Dendritic cell treated with granulocyte-macrophage colony-stimulating factor and Interleukin-4, amounts not matched to agents 40 ng/mL and 50 ng/mL, for 4 days (primary cell): ENCODE measurements at regions not wholly inside any gene's neighbourhood (a gene's known extent, or its start where the extent isn't known, plus 50 kb on each side); places are given as distances from the start of the nearest gene placed in this dataset.
"Not testable (repeated sequence)": the region's sequence is repeated elsewhere in the genome, so short reads cannot be mapped to it uniquely, and the experiment has no call there.

Experiments used
- H3K27ac Mint-ChIP-seq: one replicate; pipeline ENCODE4 v1.8.0; 2022; ENCODE audit warnings: mild to moderate bottlenecking, mixed read lengths
- H3K27me3 Mint-ChIP-seq: one replicate; pipeline ENCODE4 v1.8.0; 2022; ENCODE audit warnings: mild to moderate bottlenecking, mixed read lengths
- H3K36me3 Mint-ChIP-seq: one replicate; pipeline ENCODE4 v1.8.0; 2022; ENCODE audit warnings: low read depth, mixed read lengths
- H3K4me1 Mint-ChIP-seq: one replicate; pipeline ENCODE4 v1.8.0; 2022; ENCODE audit warnings: low read depth, mixed read lengths
- H3K4me3 Mint-ChIP-seq: one replicate; pipeline ENCODE4 v1.8.0; 2022; ENCODE audit warnings: mild to moderate bottlenecking, moderate library complexity, mixed read lengths
- H3K9me3 Mint-ChIP-seq: one replicate; pipeline ENCODE4 v1.8.0; 2022; ENCODE audit warnings: mixed read lengths
- intact Hi-C: fragments of 100-400 bp; cut with micrococcal nuclease; formaldehyde crosslinking; loops from one replicate; pipeline ENCODE4 v1.15.0; 2022

DNA sequence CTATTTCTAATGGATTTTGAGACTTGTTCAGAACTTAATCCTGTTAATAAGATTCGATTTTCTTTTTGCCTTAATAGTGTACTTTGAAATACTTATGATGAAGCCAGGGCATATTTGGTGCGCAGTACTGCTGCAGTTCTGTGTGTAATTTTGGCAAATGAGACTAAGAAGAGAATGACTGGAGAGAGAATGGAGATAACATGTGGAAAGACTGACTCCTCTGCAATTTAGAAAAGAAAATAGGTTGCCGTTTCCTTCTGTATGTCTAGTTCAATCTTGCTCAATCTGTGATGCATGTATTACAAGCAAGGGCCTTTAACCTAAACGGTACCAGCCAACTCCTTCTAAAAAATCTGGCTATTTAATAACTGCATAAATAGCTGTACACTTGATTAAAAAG lies 285.1 kb upstream of the CDH11 start:
- Mint-ChIP-seq H3K27me3 (no peaks in the 10 kb centered on the region), H3K27ac (no peak overlapping the region), H3K4me1 (no peaks in the 10 kb centered on the region), H3K9me3 (no peaks in the 10 kb centered on the region), H3K36me3 (no peaks in the 10 kb centered on the region), H3K4me3 (no peak overlapping the region)
- intact Hi-C loops: no loop called here

DNA sequence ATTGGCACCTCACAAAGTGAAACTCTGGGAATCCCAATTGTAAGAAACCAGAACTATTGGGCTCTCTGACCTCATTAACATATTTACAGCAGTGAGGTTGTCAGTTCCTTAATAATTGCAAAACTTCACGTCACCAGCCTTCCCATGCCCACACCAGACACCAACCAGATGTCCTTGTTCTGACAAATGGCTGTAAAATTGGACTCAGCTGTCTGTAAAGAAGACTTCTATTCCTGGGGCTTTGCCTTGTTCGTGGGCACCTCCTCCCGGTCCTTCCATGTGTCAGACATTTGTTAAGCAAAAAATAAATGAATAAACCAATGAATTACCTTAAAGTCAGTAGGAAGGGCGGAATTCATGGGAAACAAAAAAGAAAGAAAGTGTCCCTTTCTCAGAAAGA lies 284.3 kb upstream of the CDH11 start:
- intact Hi-C loops: no loop called here
- no peaks in the 10 kb centered on the region for H3K27me3 Mint-ChIP-seq

DNA sequence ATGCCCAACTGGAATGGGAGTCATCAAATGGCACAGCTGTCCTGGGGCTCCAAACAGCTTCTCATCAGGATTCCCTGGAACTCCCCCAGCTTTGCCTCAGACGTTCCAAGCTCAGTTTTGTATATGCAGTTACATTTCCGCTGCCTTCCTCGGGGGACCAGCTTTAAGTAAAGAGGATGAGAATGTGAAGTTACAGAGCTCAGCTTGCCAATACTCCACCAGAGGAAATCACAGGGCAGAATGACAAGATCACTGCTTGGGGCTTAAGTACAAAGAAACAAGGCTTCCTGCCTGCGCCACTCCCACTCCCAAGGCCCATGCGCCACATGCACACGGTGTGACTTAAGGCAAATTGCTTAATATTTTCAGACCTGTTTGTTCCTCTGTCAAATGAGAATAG lies 272.4 kb upstream of the CDH11 start:
- intact Hi-C loops: no loop called here
- peaks cover 15% of the 10 kb centered on the region for H3K9me3 Mint-ChIP-seq

More for the DNA sequence above, 284.3 kb upstream of the CDH11 start:
- no peak overlapping the region for H3K27ac Mint-ChIP-seq
- no peaks in the 10 kb centered on the region for H3K36me3 Mint-ChIP-seq
- no peak overlapping the region for H3K4me3 Mint-ChIP-seq
- H3K4me1 Mint-ChIP-seq: no peaks in the 10 kb centered on the region
- peaks cover 2% of the 10 kb centered on the region for H3K9me3 Mint-ChIP-seq

DNA sequence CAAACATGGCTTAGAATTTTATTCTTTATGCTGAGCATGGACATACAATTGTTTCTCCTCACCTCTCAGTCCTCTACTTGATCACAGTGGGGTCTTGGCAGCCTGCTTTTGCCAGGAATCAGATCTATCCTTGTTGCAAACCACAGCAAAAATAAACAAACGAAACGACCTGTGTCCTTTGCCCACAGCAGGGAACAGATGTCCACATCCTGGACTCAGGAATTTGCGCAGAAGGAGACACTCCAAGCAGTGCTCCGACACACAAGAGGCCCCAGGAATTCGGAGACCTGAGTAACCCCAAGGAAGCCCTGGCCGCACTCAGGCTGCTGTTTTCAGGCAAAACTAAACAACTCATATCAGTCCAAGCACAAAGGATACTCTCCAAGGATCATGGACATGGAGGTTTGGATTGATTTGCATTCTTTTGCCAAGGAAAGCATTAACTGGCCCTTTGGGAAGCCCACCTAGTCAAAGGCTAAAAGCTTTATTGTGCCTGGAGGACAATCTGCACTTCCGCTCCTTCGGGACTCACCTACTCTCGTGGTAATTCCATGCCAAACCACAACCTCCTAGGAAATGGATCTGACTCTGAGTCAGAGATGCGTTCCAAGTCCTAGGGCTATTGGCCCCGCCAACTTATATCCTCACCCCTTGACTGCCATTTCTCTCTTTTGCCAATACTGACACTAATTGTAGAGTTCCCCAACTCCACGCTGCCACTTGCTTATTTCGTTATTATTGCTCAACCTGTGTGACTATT lies 271.1 kb upstream of the CDH11 start:
- no peaks in the 10 kb centered on the region for H3K36me3 Mint-ChIP-seq
- no peak overlapping the region for H3K4me3 Mint-ChIP-seq
- H3K27ac Mint-ChIP-seq: no peak overlapping the region
- H3K9me3 Mint-ChIP-seq: peaks cover 28% of the 10 kb centered on the region
- H3K4me1 Mint-ChIP-seq: no peaks in the 10 kb centered on the region
- H3K27me3 Mint-ChIP-seq: no peaks in the 10 kb centered on the region
- intact Hi-C loops: no loop called here

More for the DNA sequence above, 272.4 kb upstream of the CDH11 start:
- H3K27me3 Mint-ChIP-seq: no peaks in the 10 kb centered on the region
- no peak overlapping the region for H3K27ac Mint-ChIP-seq
- H3K4me1 Mint-ChIP-seq: no peaks in the 10 kb centered on the region
- no peaks in the 10 kb centered on the region for H3K36me3 Mint-ChIP-seq
- no peak overlapping the region for H3K4me3 Mint-ChIP-seq

DNA sequence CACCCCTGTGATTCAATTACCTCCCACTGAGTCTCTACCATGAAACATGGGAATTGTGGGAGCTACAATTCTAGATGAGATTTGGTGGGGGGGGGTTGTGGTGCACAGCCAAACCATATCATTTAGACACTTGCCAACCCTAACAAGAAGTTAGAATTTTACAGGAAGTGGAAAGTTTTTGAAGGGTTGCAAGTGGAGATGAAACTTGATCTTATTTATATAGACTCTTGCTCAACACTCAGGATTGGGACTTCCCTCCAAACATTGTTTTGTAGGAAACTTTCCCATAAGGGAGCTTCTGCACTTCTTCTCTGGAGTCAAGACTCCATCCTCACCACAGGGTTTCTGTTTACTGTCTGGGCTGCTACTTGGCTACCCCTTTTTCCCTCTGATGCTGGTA lies 266.7 kb upstream of the CDH11 start:
- intact Hi-C loops: no loop called here
- H3K36me3 Mint-ChIP-seq: no peaks in the 10 kb centered on the region

DNA sequence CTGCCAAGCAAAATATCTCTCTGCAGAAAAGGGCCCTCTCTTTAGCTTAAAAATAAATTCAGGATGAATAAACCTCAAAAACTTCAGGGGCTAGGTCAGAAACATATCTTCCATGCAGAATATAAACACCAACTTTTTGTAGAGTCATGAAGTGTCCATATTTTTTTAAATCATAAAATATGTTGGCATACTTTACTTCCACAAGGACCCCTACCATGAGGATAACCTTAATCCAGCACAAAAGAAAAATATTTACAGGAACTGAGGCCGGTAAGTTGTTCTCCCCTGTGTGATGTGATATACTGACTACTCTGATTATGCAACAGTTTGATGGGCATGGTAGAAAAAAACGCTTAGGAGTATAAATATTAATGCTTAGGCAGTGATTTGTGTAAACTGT lies 264.8 kb upstream of the CDH11 start:
- Mint-ChIP-seq H3K27me3 (no peaks in the 10 kb centered on the region), H3K27ac (no peak overlapping the region), H3K4me3 (no peak overlapping the region), H3K36me3 (no peaks in the 10 kb centered on the region), H3K4me1 (no peaks in the 10 kb centered on the region), H3K9me3 (peaks cover 25% of the 10 kb centered on the region)
- intact Hi-C loops: no loop called here

More for the DNA sequence above, 266.7 kb upstream of the CDH11 start:
- H3K4me3 Mint-ChIP-seq: no peak overlapping the region
- H3K27ac Mint-ChIP-seq: no peak overlapping the region
- peaks cover 25% of the 10 kb centered on the region for H3K9me3 Mint-ChIP-seq
- H3K4me1 Mint-ChIP-seq: no peaks in the 10 kb centered on the region
- H3K27me3 Mint-ChIP-seq: no peaks in the 10 kb centered on the region

DNA sequence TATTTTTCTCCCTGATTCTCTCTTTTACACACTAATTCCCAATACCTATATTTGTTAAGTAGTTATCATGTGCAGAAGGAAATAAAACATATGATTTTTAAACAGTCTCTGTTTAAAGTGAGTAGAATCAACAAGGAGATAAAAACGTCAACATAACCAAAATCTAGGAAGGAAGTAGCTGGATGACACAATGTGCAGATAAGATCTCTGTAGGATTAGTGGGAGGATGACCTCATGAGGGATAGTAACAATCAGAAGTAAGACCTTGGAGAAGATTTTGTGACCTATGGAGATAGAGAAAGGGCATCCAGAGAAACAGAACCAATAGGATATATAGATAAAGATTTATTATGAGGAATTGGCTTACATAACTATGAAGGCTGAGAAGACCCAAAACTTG lies 262.6 kb upstream of the CDH11 start:
- Mint-ChIP-seq H3K27ac (no peak overlapping the region), H3K27me3 (no peaks in the 10 kb centered on the region), H3K9me3 (peaks cover 21% of the 10 kb centered on the region), H3K36me3 (no peaks in the 10 kb centered on the region), H3K4me1 (no peaks in the 10 kb centered on the region), H3K4me3 (no peak overlapping the region)
- intact Hi-C loops: no loop called here

DNA sequence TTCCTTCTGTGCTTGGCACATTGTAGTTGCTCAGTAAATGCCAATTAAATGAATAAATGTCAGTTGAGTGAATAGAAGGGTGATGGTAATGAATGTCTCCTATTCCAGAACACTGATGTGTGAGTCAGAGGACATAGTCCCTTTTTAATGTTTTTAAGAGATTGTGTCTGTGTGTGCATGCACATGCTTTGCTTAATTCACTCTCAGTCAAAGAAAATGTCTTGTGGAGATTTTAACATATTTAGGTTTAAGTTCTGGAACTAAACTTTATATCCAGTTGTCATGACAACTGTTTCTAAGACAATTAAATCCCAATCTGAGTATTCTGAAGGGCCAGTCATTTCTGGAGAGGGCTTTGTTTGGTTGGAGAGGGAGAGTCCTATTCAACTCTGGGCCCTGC lies 255.3 kb upstream of the CDH11 start:
- H3K4me3 Mint-ChIP-seq: no peak overlapping the region
- intact Hi-C loops: no loop called here
- no peaks in the 10 kb centered on the region for H3K9me3 Mint-ChIP-seq
- peaks cover 18% of the 10 kb centered on the region for H3K4me1 Mint-ChIP-seq
- no peaks in the 10 kb centered on the region for H3K27me3 Mint-ChIP-seq
- no peak overlapping the region for H3K27ac Mint-ChIP-seq
- H3K36me3 Mint-ChIP-seq: no peaks in the 10 kb centered on the region

DNA sequence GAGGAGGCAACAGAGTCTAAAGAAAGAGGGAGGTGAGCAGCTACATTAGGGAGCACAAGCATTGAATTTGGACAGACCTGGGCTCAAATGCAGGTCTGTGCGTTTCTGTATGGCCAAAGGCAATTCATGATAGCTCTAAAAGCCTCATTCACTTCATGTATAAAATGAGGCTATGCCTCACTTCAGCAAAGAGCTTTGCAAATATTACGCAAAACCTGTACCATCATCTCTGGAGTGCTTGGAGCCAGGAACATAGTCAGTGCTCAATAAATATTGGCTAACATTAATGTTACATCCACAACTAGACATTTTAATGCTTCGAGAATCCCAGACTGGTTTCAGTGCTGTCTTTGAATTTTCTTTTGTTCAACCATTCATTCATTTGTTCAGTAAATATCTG lies 254.7 kb upstream of the CDH11 start:
- Mint-ChIP-seq H3K4me1 (peaks cover 22% of the 10 kb centered on the region), H3K27me3 (no peaks in the 10 kb centered on the region), H3K4me3 (no peak overlapping the region), H3K9me3 (no peaks in the 10 kb centered on the region), H3K36me3 (no peaks in the 10 kb centered on the region), H3K27ac (no peak overlapping the region)
- intact Hi-C loops: no loop called here

DNA sequence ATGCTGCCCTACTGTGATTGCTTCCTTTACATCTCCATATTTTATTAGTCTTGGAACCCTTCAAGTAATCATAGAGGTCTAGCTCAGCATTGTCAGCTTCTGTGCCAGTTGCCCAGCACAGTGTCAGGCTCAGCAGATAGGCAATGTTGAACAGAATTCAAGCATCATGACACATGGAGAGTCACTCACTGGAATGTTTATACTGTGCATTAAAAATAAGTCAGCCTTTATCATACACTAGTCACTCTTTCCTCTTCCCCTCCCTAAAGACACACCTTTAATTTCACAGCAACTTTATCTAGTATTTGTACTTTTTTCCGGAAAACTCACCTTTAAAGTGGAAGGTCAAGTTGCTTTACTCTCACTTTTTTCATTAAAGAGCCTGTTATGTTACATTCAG lies 253.8 kb upstream of the CDH11 start:
- Mint-ChIP-seq H3K27me3 (no peaks in the 10 kb centered on the region), H3K4me3 (no peak overlapping the region), H3K27ac (no peak overlapping the region), H3K9me3 (no peaks in the 10 kb centered on the region), H3K36me3 (no peaks in the 10 kb centered on the region), H3K4me1 (peaks cover 22% of the 10 kb centered on the region)
- intact Hi-C loops: no loop called here

DNA sequence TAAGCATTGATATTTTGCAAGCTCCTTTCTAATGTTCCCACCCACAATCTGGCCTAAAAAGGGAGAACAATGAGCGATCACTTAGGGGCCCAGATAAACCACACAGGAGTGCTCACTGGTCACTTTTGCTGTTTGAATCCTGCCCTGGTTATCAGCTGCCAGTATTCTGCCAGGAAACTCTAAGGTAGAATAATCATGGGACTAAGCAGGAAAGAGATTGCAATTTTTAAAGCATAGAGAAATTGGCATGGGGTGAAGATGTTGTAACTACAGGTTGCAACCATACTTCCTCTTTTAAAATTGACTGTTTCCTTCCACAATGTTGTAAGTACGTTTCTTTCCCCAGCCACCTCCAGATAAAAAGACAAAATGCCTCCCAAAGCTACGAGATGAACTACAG lies 251.2 kb upstream of the CDH11 start:
- no peak overlapping the region for H3K27ac Mint-ChIP-seq
- no peak overlapping the region for H3K4me3 Mint-ChIP-seq

DNA sequence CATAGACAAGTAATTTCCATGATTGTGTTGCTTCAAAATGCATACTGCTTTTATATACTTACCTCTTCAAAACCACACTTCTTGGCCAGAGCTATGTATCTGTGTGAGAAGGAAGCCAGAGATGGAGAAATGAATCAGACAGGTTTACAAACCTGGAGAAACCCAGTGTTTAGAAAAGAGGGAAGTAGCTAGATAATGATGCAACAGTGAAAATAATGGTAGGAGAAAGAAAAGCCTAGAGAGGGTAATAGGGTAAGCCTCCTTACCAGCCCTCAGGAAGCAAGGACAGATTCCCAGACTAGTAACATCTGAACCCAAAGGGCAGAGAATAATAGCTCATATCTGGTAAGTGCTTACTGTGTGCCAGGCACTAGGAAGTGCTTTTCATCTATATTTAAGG lies 250.3 kb upstream of the CDH11 start:
- H3K4me3 Mint-ChIP-seq: no peak overlapping the region

More for the DNA sequence above, 251.2 kb upstream of the CDH11 start:
- Mint-ChIP-seq H3K9me3 (no peaks in the 10 kb centered on the region), H3K27me3 (no peaks in the 10 kb centered on the region), H3K4me1 (peaks cover 22% of the 10 kb centered on the region), H3K36me3 (no peaks in the 10 kb centered on the region)
- intact Hi-C loops: no loop called here

DNA sequence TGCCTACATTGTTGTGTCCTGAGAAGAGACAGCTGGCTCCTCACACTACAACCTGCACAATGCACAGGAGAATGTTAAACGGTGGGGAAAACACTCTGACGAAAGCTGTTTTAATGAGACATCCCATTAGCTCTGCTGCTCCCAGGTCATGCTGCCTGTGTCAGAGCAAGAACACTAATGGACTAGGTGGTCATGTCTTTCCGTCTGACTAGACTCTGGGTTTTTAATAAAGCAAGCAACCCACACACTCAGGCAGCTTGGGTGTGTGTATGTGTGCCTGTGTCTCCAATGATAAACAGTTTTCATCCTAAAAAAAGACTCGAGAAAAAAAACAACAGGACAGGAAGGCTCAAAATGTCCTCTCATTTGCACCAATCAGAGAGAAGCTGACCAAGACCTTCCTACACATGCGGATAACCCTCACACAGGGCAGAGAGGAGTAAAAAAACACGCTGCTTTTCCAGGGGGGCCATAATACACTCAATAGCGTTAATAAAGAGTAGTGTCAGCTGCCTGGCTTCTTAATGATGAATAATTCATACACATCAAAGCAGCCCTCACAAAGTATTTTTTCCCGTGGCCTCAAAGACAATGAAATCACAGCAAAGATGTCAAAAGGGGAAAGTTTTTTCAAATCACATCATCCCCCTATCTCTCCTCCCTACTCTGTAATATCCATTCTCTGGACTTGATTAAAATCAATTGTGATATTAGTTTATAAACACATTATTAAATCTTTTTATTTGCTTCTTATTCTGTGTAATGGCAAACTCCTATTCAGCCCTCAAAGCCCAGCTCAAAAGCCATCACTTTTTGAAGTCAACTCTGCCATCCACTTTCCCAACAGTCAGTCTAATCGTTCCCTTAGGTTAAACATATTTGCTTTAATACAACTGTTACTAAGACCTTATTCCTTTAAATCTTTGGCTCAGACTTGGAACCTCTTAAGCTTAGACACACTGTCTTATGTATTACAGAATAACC lies 244.2 kb upstream of the CDH11 start:
- H3K36me3 Mint-ChIP-seq: no peaks in the 10 kb centered on the region
- no peak overlapping the region for H3K27ac Mint-ChIP-seq
- intact Hi-C loops: no loop called here
- H3K4me1 Mint-ChIP-seq: no peaks in the 10 kb centered on the region
- no peaks in the 10 kb centered on the region for H3K9me3 Mint-ChIP-seq
- H3K4me3 Mint-ChIP-seq: no peak overlapping the region
- H3K27me3 Mint-ChIP-seq: no peaks in the 10 kb centered on the region

More for the DNA sequence above, 250.3 kb upstream of the CDH11 start:
- H3K36me3 Mint-ChIP-seq: no peaks in the 10 kb centered on the region
- no peak overlapping the region for H3K27ac Mint-ChIP-seq
- H3K27me3 Mint-ChIP-seq: no peaks in the 10 kb centered on the region
- peaks cover 22% of the 10 kb centered on the region for H3K4me1 Mint-ChIP-seq
- intact Hi-C loops: no loop called here
- no peaks in the 10 kb centered on the region for H3K9me3 Mint-ChIP-seq

DNA sequence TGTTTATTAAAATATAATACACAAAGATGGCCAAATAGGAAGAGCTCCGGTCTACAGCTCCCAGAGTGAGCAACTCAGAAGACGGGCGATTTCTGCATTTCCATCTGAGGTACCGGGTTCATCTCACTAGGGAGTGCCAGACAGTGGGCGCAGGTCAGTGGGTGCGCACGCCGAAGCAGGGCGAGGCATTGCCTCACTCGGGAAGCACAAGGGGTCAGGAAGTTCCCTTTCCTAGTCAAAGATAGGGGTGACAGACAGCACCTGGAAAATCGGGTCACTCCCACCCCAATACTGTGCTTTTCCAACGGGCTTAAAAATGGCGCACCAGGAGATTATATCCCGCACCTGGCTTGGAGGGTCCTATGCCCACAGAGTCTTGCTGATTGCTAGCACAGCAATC lies 234.9 kb upstream of the CDH11 start:
- H3K27ac Mint-ChIP-seq, intact Hi-C loops, H3K4me3 Mint-ChIP-seq, H3K4me1 Mint-ChIP-seq, H3K36me3 Mint-ChIP-seq, H3K27me3 Mint-ChIP-seq: not testable (repeated sequence)
- H3K9me3 Mint-ChIP-seq: peaks cover 21% of the 10 kb centered on the region
